WTC11 (cell line): ENCODE measurements at regions not wholly inside any gene's neighbourhood (a gene's known extent, or its start where the extent isn't known, plus 50 kb on each side); places are given as distances from the start of the nearest gene placed in this dataset.

Experiments used
- ATAC-seq: fragments of 200-7000 bp; cut with Tn5 transposase; 2 replicates; pipeline ENCODE4 v1.10.0; 2021; ENCODE audit warnings: mild to moderate bottlenecking, moderate library complexity
- CTCF ChIA-PET: fragments of 300-600 bp; sonication (Branson Sonifier 250); formaldehyde crosslinking; loops from one replicate; lab custom pipeline; 2021; ENCODE audit warnings: antibody characterized with exemption; lab: Charles Lee
- POLR2A ChIA-PET: fragments of 350-600 bp; sonication (Branson Sonifier 250); formaldehyde crosslinking; loops from one replicate; lab custom pipeline; 2021; ENCODE audit warnings: antibody characterized with exemption; lab: Charles Lee
- DNase-seq: peaks from one replicate; pipeline ENCODE4 v3.0.0; 2021; ENCODE audit warnings: low spot score
- H3K27ac Mint-ChIP-seq: 2 replicates; pipeline ENCODE4 v1.8.0; 2021; ENCODE audit warnings: mixed read lengths
- H3K27me3 Mint-ChIP-seq: 2 replicates; pipeline ENCODE4 v1.8.0; 2021; ENCODE audit warnings: low read depth, mild to moderate bottlenecking, moderate library complexity, mixed read lengths
- H3K36me3 Mint-ChIP-seq: 2 replicates; pipeline ENCODE4 v1.8.0; 2021; ENCODE audit warnings: mixed read lengths
- H3K4me1 Mint-ChIP-seq: 2 replicates; pipeline ENCODE4 v1.8.0; 2022; ENCODE audit warnings: mixed read lengths
- H3K4me3 Mint-ChIP-seq: 2 replicates; pipeline ENCODE4 v1.8.0; 2021; ENCODE audit warnings: mild to moderate bottlenecking, moderate library complexity, mixed read lengths
- H3K9me3 Mint-ChIP-seq: 2 replicates; pipeline ENCODE4 v1.8.0; 2021; ENCODE audit warnings: mixed read lengths
- AFF4 ChIP-seq: sonication (generic); formaldehyde crosslinking; IDR thresholded peaks from 2 replicates; pipeline ENCODE4 v1.8.1; 2023; ENCODE audit warnings: mild to moderate bottlenecking, missing genetic modification reagents, borderline replicate concordance
- AR ChIP-seq: fragments of 250-450 bp; sonication (Bioruptor Pico); IDR thresholded peaks from 2 replicates; pipeline ENCODE4 v1.9.0; 2021; ENCODE audit warnings: mild to moderate bottlenecking
- ATF2 ChIP-seq: sonication (generic); formaldehyde crosslinking; IDR thresholded peaks from 2 replicates; pipeline ENCODE4 v1.8.1; 2022; ENCODE audit warnings: low read depth, missing genetic modification reagents, borderline replicate concordance
- ATF6 ChIP-seq: sonication (generic); formaldehyde crosslinking; IDR thresholded peaks from 2 replicates; pipeline ENCODE4 v1.8.1; 2023; ENCODE audit warnings: mild to moderate bottlenecking, missing genetic modification reagents
- CBFB ChIP-seq: sonication (generic); formaldehyde crosslinking; IDR thresholded peaks from 2 replicates; pipeline ENCODE4 v1.8.1; 2022; ENCODE audit warnings: mild to moderate bottlenecking, low read depth, missing genetic modification reagents
- FOXP1 ChIP-seq: sonication (generic); formaldehyde crosslinking; IDR thresholded peaks from 2 replicates; pipeline ENCODE4 v1.8.0; 2022; ENCODE audit warnings: missing genetic modification reagents, mild to moderate bottlenecking, moderate library complexity, borderline replicate concordance
- FOXP4 ChIP-seq: sonication (generic); formaldehyde crosslinking; IDR thresholded peaks from 2 replicates; pipeline ENCODE4 v1.8.0; 2022; ENCODE audit warnings: mild to moderate bottlenecking, missing genetic modification reagents
- GRHL2 ChIP-seq: fragments of 250-450 bp; sonication (Bioruptor Pico); IDR thresholded peaks from 2 replicates; pipeline ENCODE4 v1.8.0; 2022; ENCODE audit warnings: mild to moderate bottlenecking, moderate library complexity; ENCODE audit not compliant: insufficient replicate concordance, severe bottlenecking
- NFATC4 ChIP-seq: fragments of 250-450 bp; sonication (Bioruptor Pico); IDR thresholded peaks from 2 replicates; pipeline ENCODE4 v1.9.0; 2021; ENCODE audit warnings: mild to moderate bottlenecking
- RELA ChIP-seq: sonication (generic); formaldehyde crosslinking; IDR thresholded peaks from 2 replicates; pipeline ENCODE4 v1.8.1; 2022; ENCODE audit warnings: missing genetic modification reagents, mild to moderate bottlenecking, borderline replicate concordance
- SMAD3 ChIP-seq: sonication (generic); formaldehyde crosslinking; IDR thresholded peaks from 2 replicates; pipeline ENCODE4 v1.8.0; 2022; ENCODE audit warnings: missing genetic modification reagents, mild to moderate bottlenecking, borderline replicate concordance
- SMAD4 ChIP-seq: sonication (generic); formaldehyde crosslinking; IDR thresholded peaks from 2 replicates; pipeline ENCODE4 v1.8.0; 2022; ENCODE audit warnings: mild to moderate bottlenecking, missing genetic modification reagents
- ZNF219 ChIP-seq: sonication (generic); formaldehyde crosslinking; IDR thresholded peaks from 2 replicates; pipeline ENCODE4 v1.8.0; 2023; ENCODE audit warnings: missing genetic modification reagents, mild to moderate bottlenecking, borderline replicate concordance
- ZNF317 ChIP-seq: sonication (generic); formaldehyde crosslinking; IDR thresholded peaks from 2 replicates; pipeline ENCODE4 v1.8.1; 2023; ENCODE audit warnings: low read depth, mild to moderate bottlenecking, moderate library complexity, missing genetic modification reagents, borderline replicate concordance
- ZNF416 ChIP-seq: fragments of 250-450 bp; sonication (Bioruptor Pico); IDR thresholded peaks from 2 replicates; pipeline ENCODE4 v1.9.0; 2021; ENCODE audit warnings: mild to moderate bottlenecking, inconsistent platforms
- ZNF423 ChIP-seq: fragments of 250-450 bp; sonication (Bioruptor Pico); IDR thresholded peaks from 2 replicates; pipeline ENCODE4 v2.1.2; 2022; ENCODE audit warnings: mild to moderate bottlenecking, moderate library complexity
- ZSCAN18 ChIP-seq: fragments of 250-450 bp; sonication (Bioruptor Pico); IDR thresholded peaks from 2 replicates; pipeline ENCODE4 v2.1.2; 2022; ENCODE audit warnings: mild to moderate bottlenecking, moderate library complexity

- TF ChIP-seq ZNF219 (CRISPR knock-in tag) (no peak), NFATC4 (CRISPR knock-in tag) (no peak), ZSCAN18 (no peak), ZNF317 (CRISPR knock-in tag) (no peak), RELA (CRISPR knock-in tag) (no peak), SMAD4 (CRISPR knock-in tag) (no peak), ATF2 (CRISPR knock-in tag) (no peak), GRHL2 (CRISPR knock-in tag) (no peak), ZNF423 (CRISPR knock-in tag) (no peak)
Observed at GRCh38 chr2:43161650-43162510, 64.5 kb downstream of the ZFP36L2 start (continued).

GRCh38 chr2:43160778-43161177 lies 65.6 kb downstream of the ZFP36L2 start:
- Mint-ChIP-seq H3K36me3 (no peaks in the 10 kb centered on the region), H3K27me3 (no peaks in the 10 kb centered on the region), H3K4me1 (peaks cover 11% of the 10 kb centered on the region), H3K9me3 (no peaks in the 10 kb centered on the region), H3K4me3 (no peak overlapping the region), H3K27ac (no peak overlapping the region)
- DNase-seq, result no peak
- CTCF ChIA-PET, result interaction anchor here (0.6 to 1.4 kb wide), 2 partner anchors 64 to 111 kb away, joined by 3 read pairs; no protein-coding TSS in a partner anchor
- ATAC-seq, result no peak
- POLR2A ChIA-PET, result interaction anchor here (1.1 kb wide), 1 partner anchor 20 kb away, joined by 3 read pairs; no protein-coding TSS in a partner anchor
- no peak for TF ChIP-seq ATF6 (CRISPR knock-in tag)
- no peak for TF ChIP-seq FOXP1 (CRISPR knock-in tag)
- no peak for TF ChIP-seq FOXP4 (CRISPR knock-in tag)
- no peak for TF ChIP-seq SMAD3 (CRISPR knock-in tag)
- no peak for TF ChIP-seq ZNF416 (CRISPR knock-in tag)
- TF ChIP-seq AR (CRISPR knock-in tag), result no peak
- TF ChIP-seq AFF4, result no peak
- no peak for TF ChIP-seq RELA (CRISPR knock-in tag)
- no peak for TF ChIP-seq CBFB (CRISPR knock-in tag)
